WTC11 (cell line): ENCODE measurements at regions not wholly inside any gene's neighbourhood (a gene's known extent, or its start where the extent isn't known, plus 50 kb on each side); places are given as distances from the start of the nearest gene placed in this dataset.

Source experiments
- TF ChIP-seq, protein P1 (sequence below): fragments of 200-600 bp; IDR thresholded peaks from 2 replicates; pipeline ENCODE4 v1.8.0; 2022; ENCODE audit warnings: antibody characterized with exemption
- TF ChIP-seq, protein P2 (sequence below): sonication (generic); formaldehyde crosslinking; IDR thresholded peaks from 2 replicates; pipeline ENCODE4 v1.8.0; 2022; ENCODE audit warnings: mild to moderate bottlenecking, missing genetic modification reagents
- TF ChIP-seq, protein P3 (sequence below): sonication (generic); formaldehyde crosslinking; IDR thresholded peaks from 2 replicates; pipeline ENCODE4 v1.8.1; 2022; ENCODE audit warnings: low read depth, mild to moderate bottlenecking, moderate library complexity, missing genetic modification reagents, borderline replicate concordance

DNA sequence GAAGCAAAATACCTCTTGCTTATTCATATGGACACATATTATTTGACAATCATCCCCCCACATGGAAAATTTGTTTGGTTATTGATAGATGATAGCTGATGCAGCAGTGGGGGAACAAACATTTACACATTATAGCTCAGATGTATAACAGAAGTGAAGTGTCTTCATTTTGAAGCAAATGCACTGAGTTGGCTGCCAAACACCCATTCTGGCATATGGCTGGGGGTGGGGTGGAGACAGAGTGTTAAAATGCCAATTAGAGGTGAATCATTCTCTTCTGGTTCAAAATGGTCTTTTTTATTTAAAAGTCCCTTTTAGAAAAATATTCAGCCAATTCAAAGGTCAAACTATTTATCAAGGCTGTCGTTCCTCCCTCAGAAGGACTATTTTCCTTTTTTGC lies 157.3 kb upstream of the TRPC6 start:
- TF ChIP-seq, protein P1, sequence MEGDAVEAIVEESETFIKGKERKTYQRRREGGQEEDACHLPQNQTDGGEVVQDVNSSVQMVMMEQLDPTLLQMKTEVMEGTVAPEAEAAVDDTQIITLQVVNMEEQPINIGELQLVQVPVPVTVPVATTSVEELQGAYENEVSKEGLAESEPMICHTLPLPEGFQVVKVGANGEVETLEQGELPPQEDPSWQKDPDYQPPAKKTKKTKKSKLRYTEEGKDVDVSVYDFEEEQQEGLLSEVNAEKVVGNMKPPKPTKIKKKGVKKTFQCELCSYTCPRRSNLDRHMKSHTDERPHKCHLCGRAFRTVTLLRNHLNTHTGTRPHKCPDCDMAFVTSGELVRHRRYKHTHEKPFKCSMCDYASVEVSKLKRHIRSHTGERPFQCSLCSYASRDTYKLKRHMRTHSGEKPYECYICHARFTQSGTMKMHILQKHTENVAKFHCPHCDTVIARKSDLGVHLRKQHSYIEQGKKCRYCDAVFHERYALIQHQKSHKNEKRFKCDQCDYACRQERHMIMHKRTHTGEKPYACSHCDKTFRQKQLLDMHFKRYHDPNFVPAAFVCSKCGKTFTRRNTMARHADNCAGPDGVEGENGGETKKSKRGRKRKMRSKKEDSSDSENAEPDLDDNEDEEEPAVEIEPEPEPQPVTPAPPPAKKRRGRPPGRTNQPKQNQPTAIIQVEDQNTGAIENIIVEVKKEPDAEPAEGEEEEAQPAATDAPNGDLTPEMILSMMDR: no peak
- TF ChIP-seq, protein P2, sequence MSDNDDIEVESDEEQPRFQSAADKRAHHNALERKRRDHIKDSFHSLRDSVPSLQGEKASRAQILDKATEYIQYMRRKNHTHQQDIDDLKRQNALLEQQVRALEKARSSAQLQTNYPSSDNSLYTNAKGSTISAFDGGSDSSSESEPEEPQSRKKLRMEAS: no peak
- TF ChIP-seq, protein P3, sequence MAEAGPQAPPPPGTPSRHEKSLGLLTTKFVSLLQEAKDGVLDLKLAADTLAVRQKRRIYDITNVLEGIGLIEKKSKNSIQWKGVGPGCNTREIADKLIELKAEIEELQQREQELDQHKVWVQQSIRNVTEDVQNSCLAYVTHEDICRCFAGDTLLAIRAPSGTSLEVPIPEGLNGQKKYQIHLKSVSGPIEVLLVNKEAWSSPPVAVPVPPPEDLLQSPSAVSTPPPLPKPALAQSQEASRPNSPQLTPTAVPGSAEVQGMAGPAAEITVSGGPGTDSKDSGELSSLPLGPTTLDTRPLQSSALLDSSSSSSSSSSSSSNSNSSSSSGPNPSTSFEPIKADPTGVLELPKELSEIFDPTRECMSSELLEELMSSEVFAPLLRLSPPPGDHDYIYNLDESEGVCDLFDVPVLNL (CRISPR knock-in tag): no peak
